Stimulated activated CD8-positive, alpha-beta memory T cell treated with anti-CD3 and anti-CD28 coated beads, Interleukin-7, amount 100 ng/mL, for 48 hours (primary cell): ENCODE measurements at regions not wholly inside any gene's neighbourhood (a gene's known extent, or its start where the extent isn't known, plus 50 kb on each side); places are given as distances from the start of the nearest gene placed in this dataset.

Experiments
- DNase-seq, 2 donors: peaks; one replicate each; pipeline ENCODE4 v3.0.0-alpha.2; 2020; ENCODE audit warnings: low read depth in 1 of 2; ENCODE audit errors: extremely low read depth in 1 of 2

DNA sequence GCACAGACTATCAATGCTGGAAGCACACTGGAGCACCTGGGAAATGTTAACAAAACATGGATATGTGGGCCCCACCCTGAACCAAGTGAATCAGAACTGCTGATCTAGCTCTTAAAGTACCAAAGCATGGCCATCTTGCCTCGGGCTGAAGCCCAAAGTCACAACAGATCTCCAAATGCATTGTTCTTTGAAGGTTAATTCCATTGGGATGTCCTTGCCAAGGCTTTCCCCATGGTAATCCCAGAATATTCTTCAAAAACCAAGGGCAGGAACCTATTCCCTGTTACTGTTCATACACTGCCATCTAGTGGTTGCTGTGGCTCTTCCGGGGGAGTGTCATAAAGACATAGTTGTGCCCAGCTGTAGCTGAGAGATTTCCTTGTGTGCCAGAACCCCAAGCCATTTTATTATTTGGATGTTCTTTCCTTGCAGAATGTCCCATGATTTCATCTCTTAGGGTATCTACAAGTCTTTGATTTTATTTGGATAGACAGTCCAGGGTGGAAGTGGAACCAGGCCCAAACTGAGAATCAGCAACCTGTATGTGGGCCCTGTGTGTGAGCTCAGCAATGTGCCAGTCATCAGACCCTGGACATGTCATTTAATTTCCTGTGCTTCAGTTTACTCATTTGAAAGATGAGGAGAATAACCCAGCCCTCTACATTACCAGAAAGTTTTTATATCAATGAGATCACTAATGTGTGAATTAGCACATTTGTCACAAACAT lies 290.0 kb downstream of the ACTL7B start:
- DNase-seq, result no peak

DNA sequence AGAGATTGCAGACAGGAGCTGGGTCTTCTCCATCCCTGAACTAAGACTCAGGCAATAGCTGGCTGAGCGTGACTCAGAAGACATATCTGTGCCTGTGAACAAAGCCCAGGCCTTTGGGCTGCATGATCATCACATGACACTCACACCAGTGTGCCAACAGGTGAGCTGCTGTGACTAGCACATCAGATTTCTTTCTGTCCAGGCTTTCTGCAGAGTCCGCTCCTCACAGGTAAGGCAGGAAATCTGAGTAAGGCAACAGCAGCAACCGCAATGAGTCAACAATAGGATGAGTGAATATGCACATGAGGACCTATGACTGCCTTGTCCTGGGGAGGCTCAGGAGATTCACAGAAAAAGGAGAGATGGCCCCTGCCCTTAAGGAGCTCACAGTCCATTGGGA lies 293.6 kb downstream of the ACTL7B start:
- DNase-seq, result no peak

DNA sequence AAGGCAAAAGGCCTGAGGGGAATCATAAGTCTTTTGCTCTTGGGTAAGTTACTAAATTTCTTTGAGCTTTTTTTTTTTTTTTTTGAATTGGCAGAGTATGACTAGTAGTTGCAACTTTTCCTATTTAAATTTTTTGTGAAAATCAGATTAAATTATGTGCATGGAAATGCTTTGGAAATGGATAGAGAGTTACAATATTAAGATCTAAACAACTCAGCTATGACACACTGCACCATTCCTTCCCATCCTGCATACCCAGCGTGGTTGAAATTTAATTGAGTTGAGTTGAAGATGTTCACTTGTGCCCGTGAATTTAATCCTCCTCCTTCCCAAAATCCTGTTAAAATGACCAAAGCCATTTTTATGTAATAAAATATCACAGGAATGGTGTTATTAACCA lies 296.4 kb downstream of the ACTL7B start:
- DNase-seq, result no peak

DNA sequence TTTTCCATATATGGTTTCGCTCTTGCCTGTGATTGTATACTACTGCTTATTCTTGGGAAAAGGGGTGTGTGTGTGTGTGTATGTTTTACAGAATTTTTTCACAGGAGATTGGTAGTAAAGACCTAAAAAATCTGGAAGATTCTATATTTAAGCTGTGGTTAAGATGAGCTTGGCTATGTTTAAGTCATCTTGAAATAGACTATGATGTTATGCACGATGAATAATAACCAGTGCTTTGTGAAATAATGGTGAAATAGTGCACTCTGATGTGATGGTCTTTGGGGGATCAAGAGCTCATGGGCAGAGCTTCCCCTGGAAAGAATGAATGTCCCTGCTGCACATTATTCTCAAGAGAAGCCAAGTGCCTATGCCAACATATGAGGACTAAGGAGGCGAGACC lies 301.0 kb downstream of the ACTL7B start:
- DNase-seq, result no peak

DNA sequence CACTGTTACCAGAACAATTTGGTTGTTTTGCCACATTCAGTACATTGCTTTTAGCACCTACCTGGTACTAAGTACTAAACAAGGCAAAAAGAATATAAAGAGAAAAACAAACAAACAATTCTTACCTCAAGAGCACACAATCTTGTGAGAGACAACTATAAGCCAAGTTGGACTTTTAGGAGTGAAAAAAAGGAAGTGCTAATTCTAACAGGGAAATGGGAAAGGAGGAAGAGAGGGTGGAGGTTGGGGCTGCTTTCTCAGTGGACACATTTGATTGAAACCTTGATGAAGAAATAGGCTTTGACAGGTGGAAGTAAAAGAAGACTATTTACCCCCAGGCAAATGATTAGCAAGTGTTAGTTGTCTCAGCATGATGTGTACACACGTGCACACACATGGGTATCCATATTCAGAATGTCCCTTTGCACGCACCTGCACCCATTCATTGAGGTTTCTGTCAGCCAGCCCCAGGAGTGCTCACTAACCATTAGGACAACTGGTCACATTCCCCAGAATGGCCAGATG lies 302.6 kb downstream of the ACTL7B start:
- no peak for DNase-seq

DNA sequence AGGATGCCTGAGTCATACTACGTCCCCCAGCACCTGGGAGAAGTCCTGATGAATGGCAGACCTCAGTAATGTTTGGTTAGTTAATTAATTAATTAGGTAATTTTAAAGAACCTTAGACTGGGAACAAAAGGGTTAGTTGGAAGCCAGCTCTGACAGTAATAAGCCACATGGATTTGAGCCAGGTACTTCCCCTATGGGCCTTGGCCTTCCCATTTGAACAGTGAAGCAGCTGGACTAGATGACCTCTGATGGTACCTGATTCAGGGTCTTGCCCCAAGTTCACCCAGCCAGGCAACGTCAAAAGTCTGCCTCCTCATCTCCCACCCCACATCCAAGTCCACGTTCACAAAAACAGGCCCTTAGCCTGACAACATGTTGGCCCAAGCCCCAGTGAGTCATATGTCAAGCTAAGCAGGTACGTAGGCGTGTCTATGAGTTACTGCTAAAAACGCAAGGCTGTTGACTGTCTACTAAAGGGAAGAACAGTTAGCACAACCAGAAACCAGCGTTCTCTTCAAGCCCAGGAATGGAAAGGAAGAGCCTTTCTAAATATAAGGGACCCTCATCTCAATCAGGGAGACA lies 303.2 kb downstream of the ACTL7B start:
- no peak for DNase-seq

DNA sequence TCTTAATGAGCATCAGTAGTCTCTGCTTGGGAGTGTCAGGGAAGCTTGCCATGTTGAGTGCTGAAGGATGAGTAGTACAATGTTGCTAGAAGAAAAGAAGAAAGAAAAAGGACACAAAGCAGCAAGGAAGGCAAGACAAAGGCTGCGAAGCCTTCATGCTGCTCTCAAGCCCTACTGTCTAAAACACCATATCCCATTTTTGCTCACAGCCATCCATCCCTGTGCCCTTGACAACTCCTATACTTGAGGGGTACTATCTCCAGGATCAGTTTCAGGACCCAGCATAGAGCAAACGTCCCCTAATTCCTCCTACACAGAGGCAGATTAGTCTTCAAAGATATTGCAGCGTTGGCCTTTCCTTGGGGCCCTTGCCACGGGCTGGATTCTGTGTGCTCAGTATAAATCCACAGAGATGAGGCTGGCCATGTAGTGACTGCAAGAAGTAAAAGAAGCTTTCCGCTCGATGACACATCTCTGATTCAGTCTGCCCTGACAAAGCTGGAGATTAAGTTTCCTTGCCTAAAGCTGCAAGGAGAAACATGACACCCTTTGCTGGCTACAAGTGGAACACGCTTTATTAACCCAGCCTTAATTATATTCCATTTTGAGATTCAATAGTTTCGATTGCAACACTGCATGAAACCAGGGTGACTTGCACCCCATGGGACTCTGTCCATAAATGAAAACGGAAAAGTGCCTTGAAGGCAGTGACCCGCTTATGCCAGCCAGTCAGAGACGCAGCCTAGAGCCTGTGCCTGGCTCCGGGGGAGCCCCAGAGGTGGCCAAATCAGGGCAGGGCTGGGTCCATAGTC lies 304.6 kb downstream of the ACTL7B start:
- no peak for DNase-seq

DNA sequence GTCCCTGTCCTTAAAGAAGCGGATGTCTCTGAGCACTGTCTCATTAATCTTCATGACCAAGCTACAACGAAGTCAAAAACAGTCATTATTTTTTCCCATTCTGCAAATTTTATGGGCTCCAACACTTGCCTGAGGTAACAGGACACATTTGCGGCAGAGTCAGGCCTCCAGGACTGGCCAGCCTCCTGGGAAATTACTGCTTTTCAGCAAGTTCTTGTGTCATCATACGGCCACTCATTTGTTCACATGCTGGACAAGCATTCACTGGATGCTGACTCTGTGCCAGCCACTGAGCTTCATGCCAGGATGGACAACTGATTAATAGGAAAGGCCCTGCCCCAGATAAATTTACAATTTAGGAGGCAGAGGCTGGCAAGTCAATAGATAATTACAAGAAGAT lies 305.7 kb downstream of the ACTL7B start:
- no peak for DNase-seq

DNA sequence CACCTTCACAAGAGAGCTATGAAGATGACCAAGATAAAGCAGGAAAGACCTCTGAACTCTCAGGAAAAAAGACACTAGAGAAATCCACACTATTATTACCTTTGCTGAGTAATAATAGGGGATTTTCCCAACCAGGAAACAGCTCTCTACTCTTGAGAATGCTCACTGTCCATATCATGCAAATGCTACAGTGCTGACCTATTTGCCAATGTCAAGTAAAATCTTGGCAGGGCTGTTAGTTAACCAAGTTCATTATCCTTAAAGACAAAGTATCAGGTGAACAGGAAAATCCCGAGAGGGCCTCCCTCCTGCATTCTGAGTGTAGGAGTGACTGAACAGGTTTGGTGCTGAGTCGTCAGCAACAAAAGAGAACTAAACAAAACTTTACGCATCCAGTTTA lies 306.6 kb downstream of the ACTL7B start:
- no peak for DNase-seq

DNA sequence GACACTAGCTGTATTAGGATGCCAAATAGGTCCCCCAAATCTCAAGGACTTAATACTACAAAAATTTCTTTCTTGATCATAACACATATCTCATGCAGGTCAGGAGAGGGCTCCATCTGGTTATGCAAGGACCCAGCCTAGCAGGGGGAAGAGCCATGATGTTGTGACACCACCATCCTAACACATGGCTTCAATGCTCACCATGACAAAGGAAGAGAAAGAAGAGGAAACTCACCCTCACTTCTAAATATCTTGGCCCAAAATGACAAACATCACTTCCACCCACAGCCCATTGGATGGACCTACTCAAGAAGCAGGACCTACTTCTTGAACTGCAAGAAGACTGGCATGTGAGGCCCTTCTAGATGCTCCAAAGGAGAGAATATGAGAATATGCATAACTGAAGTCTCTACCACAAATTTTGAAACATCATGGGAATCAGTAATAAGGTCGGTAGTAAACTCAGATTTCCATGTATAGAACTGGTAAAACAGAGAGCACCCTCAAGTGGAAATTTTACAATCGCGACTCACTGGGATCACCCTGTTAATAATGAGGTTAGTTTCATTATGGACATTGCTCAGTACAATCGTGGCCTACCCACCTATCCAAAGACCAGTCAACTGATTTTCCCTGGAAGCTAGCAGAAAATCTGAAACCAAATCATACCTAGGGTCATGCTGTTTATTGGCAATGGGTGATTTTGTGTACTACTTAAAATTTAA lies 308.2 kb downstream of the ACTL7B start:
- no peak for DNase-seq

DNA sequence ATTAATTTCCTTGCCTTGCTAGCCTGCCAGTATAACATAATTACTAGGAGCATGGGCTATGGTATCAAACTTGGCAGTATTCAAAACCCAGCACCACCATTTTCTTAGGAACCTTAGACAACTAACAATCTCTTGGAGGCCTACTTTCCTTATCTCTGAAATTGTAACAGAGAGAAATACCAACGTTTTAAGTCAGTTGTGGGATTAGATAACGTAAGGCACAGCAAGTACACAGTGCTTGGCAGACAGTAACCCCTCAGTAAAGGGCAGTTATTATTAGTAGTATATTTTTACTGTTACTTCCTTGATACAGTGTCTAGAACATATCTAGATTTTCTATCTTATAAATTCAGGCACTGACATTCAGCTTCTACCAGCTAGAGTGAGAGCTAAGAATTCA lies 309.6 kb downstream of the ACTL7B start:
- no peak for DNase-seq

DNA sequence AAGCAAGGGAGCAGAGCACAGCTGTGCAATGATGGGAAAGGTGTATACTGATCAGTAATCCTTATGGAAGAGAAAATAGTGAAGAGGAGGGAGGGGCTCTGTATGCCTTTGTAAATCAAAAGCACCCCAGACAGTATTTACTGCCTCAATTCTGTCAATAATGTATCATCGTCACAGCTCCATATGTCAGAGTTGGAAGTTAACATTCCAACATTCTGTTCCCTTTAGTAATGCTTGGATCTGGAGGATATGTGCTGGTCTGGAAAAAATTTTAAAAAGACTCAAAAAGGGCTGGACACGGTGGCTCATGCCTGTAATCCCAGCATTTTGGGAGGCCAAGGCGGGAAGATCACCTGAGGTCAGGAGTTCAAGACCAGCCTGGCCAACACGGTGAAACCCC lies 310.4 kb downstream of the ACTL7B start:
- DNase-seq, result no peak

DNA sequence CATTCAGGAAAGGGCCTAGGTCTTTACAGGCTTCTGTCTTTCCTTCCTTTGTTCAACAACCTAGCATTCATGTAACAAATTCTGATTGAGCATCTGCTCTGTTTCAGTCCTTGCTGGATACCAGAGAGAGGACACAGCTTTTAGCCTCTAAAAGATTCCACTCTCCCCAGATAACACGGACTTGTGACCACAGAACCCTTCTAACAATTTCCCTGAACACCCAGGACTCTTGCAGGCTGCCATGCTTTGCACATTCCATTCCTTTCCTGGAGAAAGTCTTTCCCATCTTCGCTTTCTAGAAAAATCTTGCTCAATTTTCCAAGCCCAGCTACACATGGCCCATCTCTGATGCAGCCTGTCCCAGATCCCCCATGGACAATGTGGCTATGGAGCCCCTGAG lies 310.9 kb downstream of the ACTL7B start:
- no peak for DNase-seq

DNA sequence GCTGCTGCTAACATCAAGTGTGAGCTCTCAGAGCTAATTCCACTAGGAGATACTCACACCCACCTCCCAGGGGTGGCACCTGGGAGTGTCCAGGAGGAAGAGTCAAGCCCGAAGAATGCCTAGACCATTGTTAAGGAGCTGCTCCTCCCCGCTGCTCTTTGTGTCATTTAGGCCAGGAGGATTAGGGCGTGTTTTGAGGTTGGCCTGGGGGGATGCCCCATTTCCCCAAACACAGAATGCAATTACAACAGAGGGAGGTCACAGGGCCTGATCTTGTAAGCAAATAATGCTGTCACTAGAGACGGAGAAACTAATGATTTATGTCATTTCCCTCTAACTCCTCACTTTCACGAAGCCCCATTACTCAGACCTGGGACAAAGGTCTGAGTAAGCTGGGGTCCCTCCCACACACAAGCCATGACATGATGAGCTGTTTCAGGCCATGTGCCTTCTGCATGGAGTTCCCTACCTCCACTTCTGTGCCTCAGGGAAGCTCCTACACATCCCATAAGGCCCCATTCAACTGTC lies 312.5 kb downstream of the ACTL7B start:
- no peak for DNase-seq

DNA sequence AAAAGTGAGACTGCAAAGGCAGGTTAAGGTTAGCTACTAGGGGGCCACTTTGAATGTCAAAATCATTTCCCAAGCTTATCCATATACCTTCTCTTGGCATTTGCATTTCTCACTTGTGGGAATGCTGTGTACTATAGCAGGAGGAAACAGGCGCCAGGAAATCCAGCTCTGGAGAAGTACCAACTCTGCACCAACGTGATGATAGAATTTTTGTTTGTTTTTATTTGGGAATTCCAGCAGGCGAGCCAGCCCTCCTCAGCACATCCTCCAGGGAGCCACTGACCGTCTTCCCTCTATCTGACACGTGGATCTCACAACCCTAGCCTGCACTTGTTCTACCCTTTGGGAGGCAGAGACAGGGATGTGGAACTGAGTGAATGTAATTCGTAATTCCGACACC lies 318.0 kb downstream of the ACTL7B start:
- no peak for DNase-seq

DNA sequence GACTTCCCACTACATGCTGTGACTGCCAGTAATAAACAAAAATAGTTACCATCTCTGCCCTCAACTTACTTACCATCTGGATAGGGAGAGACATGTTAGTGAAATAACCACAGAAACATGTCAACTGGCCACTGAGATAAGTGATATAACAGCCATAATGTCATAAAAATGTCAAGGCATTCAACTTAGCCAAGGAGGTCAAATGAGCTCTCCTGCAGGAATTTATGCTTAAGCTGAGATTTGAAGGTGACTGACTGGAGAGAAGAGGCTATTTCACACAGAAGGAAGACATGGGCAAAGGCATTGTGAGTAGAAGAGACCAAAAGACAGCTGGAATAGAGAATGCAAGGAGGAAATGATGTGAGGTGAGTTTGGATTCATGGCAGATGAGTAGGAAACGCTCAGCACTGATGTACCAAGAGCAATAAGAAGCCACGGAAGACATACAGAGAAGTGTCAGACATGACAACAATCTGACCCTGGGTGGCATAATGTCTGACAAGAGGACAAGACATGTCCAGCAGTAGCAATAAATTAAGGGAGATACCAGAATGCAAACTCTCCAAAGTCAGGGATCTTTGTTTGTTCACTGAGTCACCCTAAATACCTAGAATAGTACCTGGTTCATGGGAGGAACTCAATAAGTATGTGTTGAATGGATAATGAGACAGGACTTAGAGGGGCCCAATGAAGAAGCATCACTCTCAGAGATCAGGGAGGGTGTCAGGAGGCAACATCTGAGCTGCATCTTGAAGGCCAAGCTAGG lies 318.8 kb downstream of the ACTL7B start:
- no peak for DNase-seq

DNA sequence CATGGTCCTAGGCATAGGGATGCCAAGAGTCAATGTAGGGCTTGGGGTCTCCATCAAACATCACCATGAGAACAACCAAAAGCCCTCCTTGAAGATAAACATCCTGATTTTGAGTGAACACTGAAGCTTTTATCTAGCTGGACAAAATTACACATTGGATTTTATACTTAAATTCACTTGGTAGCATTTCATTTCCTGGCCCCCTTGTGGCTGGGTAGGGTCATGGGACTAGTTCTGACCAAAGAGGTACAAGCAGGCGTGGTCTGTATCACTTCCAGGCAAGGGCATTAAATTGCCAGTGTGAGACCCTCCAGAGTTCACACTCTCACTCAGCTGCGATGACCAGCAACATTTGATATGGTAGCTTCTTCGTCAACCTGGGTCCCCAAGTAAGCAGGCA lies 320.3 kb downstream of the ACTL7B start:
- DNase-seq, result no peak

DNA sequence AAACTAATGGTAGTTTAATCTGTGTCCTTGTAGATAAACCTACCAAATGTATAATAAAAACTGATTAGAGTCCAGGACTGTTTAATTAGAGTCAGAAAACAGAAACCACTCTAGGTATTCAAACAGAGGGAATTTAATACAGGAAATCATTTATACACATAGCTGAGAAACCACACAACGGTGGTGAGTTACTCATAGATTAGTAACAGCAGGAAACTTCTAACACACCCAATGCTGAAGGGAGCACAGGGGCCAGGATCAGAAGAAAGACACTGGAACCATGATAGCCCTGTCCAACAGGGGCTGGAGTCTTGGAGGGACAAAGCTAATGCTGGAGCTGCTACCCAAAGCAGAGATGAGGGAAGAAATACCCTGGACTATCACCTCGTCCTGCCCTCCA lies 321.0 kb downstream of the ACTL7B start:
- DNase-seq, result no peak

DNA sequence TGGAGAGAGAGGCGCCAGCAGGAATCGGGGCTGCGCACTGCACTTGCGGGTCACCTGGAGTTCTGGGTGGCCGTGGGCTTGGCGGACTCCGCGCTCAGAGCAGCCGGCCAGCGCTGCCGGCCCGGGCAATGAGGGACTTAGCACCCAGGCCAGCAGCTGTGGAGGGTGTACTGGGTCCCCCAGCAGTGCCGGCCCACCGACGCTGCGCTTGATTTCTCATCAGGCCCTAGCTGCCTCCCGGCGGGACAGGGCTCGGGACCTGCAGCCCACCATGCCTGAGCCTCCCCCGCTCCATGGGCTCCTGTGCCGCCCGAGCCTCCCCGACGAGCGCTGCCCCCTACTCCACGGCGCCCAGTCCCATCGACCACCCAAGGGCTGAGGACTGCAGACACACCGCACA lies 325.6 kb downstream of the ACTL7B start:
- no peak for DNase-seq

DNA sequence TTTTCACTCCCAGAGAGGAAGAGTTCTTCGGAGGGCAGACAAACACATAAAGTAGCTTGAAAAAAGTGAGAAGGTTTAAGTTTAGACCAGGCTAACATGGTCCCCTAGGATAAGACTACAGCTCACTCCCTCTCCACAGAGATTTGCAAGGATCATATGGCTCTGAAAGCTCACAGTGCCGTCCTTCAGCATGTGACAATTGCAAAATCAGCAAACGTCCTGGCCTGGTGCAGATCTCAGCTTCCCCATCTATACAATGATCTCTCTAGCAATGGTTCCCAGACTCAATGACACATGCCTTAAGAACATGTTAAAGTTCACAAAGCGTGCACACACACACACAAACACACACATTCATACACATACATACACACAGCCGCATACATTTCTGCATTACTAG lies 327.6 kb downstream of the ACTL7B start:
- no peak for DNase-seq
